Neural crest cell (in vitro differentiated cells): ENCODE measurements at regions not wholly inside any gene's neighbourhood (a gene's known extent, or its start where the extent isn't known, plus 50 kb on each side); places are given as distances from the start of the nearest gene placed in this dataset.

Source experiments
- DNase-seq: peaks from one replicate; pipeline ENCODE4 v3.0.0; 2021; ENCODE audit warnings: low read depth, mixed read lengths, low spot score
- H3K27ac Mint-ChIP-seq: one replicate; pipeline ENCODE4 v1.8.0; 2021; ENCODE audit warnings: mild to moderate bottlenecking, mixed read lengths; ENCODE audit not compliant: unreplicated experiment
- H3K27me3 Mint-ChIP-seq: 2 replicates; pipeline ENCODE4 v1.8.0; 2021; ENCODE audit warnings: low read depth, mild to moderate bottlenecking, mixed read lengths
- H3K36me3 Mint-ChIP-seq: 2 replicates; pipeline ENCODE4 v1.8.0; 2021; ENCODE audit warnings: low read depth, mild to moderate bottlenecking, mixed read lengths
- H3K4me1 Mint-ChIP-seq: 2 replicates; pipeline ENCODE4 v1.8.0; 2021; ENCODE audit warnings: mixed read lengths
- H3K4me3 Mint-ChIP-seq: one replicate; pipeline ENCODE4 v1.8.0; 2021; ENCODE audit warnings: mild to moderate bottlenecking, mixed read lengths
- H3K9me3 Mint-ChIP-seq: 2 replicates; pipeline ENCODE4 v1.8.0; 2021; ENCODE audit warnings: mixed read lengths
- TF ChIP-seq, protein P1 (sequence below): fragments of 200-600 bp; sonication (generic); conservative IDR thresholded peaks from 2 replicates; pipeline ENCODE4 v1.5.0; 2021; ENCODE audit warnings: antibody characterized with exemption, mild to moderate bottlenecking

DNA sequence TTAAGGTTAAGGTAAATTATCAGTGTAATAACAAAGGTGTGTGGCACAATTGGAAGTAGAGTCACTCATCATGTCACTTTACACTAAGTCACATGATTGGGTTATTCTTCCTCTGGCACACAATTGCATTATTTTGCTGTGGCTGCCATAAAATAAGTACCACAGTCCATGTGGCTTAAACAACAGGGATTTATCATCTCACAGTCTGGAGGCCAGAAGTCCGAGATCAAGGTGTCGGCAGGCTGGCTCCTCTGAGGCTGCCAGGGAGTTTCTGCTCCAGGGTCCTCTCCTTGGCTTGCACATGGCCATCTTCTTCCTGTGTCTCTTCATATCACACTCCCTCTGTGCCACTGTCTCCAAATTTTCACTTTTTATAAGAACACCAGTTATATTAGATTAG is 421.2 kb downstream of the CMPK2 start:
- Mint-ChIP-seq H3K4me1 (peaks cover 82% of the 10 kb centered on the region), H3K4me3 (no peak overlapping the region), H3K27me3 (no peaks in the 10 kb centered on the region), H3K27ac (peak overlapping the region; percentile 65), H3K36me3 (no peaks in the 10 kb centered on the region), H3K9me3 (peaks cover 4% of the 10 kb centered on the region)
- no peak for DNase-seq
- TF ChIP-seq, protein P1, sequence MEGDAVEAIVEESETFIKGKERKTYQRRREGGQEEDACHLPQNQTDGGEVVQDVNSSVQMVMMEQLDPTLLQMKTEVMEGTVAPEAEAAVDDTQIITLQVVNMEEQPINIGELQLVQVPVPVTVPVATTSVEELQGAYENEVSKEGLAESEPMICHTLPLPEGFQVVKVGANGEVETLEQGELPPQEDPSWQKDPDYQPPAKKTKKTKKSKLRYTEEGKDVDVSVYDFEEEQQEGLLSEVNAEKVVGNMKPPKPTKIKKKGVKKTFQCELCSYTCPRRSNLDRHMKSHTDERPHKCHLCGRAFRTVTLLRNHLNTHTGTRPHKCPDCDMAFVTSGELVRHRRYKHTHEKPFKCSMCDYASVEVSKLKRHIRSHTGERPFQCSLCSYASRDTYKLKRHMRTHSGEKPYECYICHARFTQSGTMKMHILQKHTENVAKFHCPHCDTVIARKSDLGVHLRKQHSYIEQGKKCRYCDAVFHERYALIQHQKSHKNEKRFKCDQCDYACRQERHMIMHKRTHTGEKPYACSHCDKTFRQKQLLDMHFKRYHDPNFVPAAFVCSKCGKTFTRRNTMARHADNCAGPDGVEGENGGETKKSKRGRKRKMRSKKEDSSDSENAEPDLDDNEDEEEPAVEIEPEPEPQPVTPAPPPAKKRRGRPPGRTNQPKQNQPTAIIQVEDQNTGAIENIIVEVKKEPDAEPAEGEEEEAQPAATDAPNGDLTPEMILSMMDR: no peak

DNA sequence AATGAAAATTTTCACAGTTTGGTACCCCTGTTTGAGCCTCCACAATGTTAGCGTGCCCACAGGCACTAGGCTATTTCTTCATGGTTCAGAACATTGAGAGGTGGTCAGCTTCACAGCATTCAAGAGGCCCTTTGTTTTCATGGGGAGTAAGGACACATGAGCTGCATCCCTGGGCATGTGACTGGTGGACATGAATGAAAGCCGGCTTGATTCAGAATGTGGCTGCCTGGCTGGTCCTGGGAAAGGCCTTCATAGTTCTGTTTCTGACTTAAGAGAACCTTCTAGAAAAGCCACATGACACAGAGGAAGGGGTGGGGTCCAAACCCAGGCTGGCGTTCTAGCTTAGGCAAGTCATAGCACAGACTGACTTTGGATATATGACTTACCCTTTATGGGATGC is 420.6 kb downstream of the CMPK2 start:
- no peak for DNase-seq
- Mint-ChIP-seq H3K4me3 (no peak overlapping the region), H3K36me3 (no peaks in the 10 kb centered on the region), H3K4me1 (peaks cover 88% of the 10 kb centered on the region), H3K27ac (no peak overlapping the region), H3K27me3 (no peaks in the 10 kb centered on the region), H3K9me3 (peaks cover 4% of the 10 kb centered on the region)
- TF ChIP-seq, protein P1: no peak

DNA sequence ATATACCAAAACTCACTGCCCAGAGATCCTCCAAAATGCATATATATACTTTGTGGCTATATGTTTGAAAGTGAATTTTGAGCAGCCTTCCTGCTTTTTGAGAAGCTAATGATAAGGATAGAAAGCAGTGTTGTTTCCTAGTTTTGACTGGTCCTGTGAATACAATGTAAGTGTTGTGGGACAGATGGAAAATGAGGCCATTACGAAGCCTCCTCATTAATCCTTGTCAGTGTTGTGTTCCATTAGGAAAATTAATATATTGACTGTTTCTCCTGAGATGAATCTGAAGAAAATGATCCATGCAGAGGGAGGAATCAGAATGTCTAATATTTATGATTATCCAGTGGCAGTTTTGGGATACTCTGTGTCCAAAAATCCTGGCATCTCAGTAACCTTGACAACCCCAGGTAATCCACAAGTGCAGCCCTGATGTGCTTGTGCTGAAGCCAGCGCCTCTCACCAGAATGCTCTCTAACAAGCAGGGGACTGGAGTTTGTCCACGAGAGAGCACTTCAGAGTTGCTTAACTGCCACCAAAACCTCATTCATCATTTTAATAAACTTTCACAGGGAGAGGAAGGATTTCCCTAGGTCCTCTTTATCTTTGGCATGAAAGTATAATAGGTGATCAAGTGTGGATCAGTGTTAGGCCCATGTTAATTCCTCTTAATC is 418.6 kb downstream of the CMPK2 start:
- Mint-ChIP-seq H3K27me3 (no peaks in the 10 kb centered on the region), H3K9me3 (peaks cover 3% of the 10 kb centered on the region), H3K4me1 (peaks cover 78% of the 10 kb centered on the region), H3K4me3 (no peak overlapping the region), H3K27ac (no peak overlapping the region), H3K36me3 (peaks cover 3% of the 10 kb centered on the region)
- TF ChIP-seq, protein P1: no peak
- no peak for DNase-seq

DNA sequence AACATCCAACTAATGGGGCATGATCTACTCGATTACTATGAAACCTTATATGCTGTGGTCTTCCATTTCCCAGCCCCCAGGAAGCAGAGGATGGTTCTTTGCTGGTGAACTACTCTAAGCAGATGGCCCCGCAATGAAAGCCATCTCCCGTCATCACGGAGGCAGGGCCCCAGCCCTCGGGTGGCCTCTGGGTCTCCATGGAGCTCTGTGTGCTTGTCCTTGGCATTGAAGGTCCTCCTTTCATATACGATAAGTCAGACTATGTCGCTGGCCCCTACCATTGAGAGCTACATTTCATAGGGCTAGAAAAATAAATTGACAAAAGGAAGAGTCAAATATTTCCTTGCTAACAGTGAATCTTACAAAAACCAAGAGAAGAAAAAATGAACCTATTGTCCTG is 416.8 kb downstream of the CMPK2 start:
- Mint-ChIP-seq H3K36me3 (peaks cover 6% of the 10 kb centered on the region), H3K4me3 (peak overlapping the region; percentile 60), H3K27ac (peak overlapping the region; percentile 97), H3K4me1 (peaks cover 61% of the 10 kb centered on the region), H3K27me3 (no peaks in the 10 kb centered on the region), H3K9me3 (peaks cover 3% of the 10 kb centered on the region)
- TF ChIP-seq, protein P1: no peak
- peak; percentile 13 for DNase-seq

DNA sequence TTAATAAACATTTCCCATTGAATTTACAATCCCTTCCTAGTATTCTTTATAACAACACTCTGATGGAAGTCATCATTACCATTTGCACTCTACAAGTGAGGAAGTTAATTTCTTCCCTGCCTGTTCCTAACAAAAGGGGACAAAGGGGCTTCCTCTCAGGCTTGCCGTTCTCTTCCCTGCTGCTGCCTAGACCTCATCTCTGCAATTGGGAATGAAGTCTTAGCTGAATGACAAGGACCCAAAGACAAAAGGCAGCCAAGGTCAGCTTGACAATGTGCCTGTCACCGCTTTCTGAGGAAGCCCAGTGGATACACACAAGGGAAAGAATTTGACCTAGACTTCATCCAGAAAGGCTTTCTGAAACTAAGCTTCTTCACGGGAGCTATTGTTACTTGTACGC is 416.4 kb downstream of the CMPK2 start:
- Mint-ChIP-seq H3K27me3 (no peaks in the 10 kb centered on the region), H3K36me3 (peaks cover 9% of the 10 kb centered on the region), H3K9me3 (peaks cover 3% of the 10 kb centered on the region), H3K27ac (peak overlapping the region; percentile 97), H3K4me3 (peak overlapping the region; percentile 60), H3K4me1 (peaks cover 59% of the 10 kb centered on the region)
- TF ChIP-seq, protein P1: no peak
- peak; percentile 20 for DNase-seq
